ENCODE measurements at regions not wholly inside any gene's neighbourhood (a gene's known extent, or its start where the extent isn't known, plus 50 kb on each side); places are given as distances from the start of the nearest gene placed in this dataset.
"Not testable (repeated sequence)": the region's sequence is repeated elsewhere in the genome, so short reads cannot be mapped to it uniquely, and the experiment has no call there.

GRCh38 chr14:105691321-105692109 is 165.1 kb downstream of the TMEM121 start:
- not testable (repeated sequence) for H4K12ac ChIP-seq (ENCODE audit: low read depth, low read length); H3K27ac ChIP-seq (ENCODE audit: low read depth, low read length); H3K36me3 ChIP-seq (ENCODE audit: control insufficient read depth in 1 of 2, insufficient read depth in 2 of 2, low read length in 2 of 2); H3K14ac ChIP-seq (ENCODE audit: low read length); H3K4me2 ChIP-seq (ENCODE audit: low read length); H3K79me1 ChIP-seq (ENCODE audit: low read length); H3K79me2 ChIP-seq (ENCODE audit: control insufficient read depth, insufficient read depth, low read length, poor library complexity); DNase-seq; H2AFZ ChIP-seq (ENCODE audit: insufficient read depth, low read length, poor library complexity); H3K9ac ChIP-seq (ENCODE audit: low read length); H3K18ac ChIP-seq (ENCODE audit: low read length); H2BK120ac ChIP-seq (ENCODE audit: insufficient read depth, low read length, poor library complexity); H2AK5ac ChIP-seq (ENCODE audit: low read length); H3K4me1 ChIP-seq (ENCODE audit: control insufficient read depth in 1 of 2, insufficient read depth in 2 of 2, low read length in 2 of 2); H3K27me3 ChIP-seq (ENCODE audit: insufficient read depth, low read length); H3K4ac ChIP-seq (ENCODE audit: low read depth, low read length); H2BK5ac ChIP-seq (ENCODE audit: low read depth, low read length, poor library complexity); H3K23ac ChIP-seq (ENCODE audit: low read length); H2BK12ac ChIP-seq (ENCODE audit: low read length); H4K91ac ChIP-seq (ENCODE audit: low read depth, low read length); H4K8ac ChIP-seq (ENCODE audit: low read depth, low read length); H3K4me3 ChIP-seq (ENCODE audit: low read depth, low read length)
- WGBS (ENCODE audit: extremely low coverage, insufficient coverage, insufficient read length): no CpG with 5 or more reads among the region's 25 CpGs
- H3K9me3 ChIP-seq (ENCODE audit: insufficient read depth, low read depth, low read length): peaks cover 36% of the 10 kb centered on the region

- H2AK5ac ChIP-seq (ENCODE audit: low read length); H3K4me2 ChIP-seq (ENCODE audit: low read length); H3K4me1 ChIP-seq (ENCODE audit: control insufficient read depth in 1 of 2, insufficient read depth in 2 of 2, low read length in 2 of 2); H2BK12ac ChIP-seq (ENCODE audit: low read length); H4K12ac ChIP-seq (ENCODE audit: low read depth, low read length); H3K4me3 ChIP-seq (ENCODE audit: low read depth, low read length); H4K8ac ChIP-seq (ENCODE audit: low read depth, low read length); H3K36me3 ChIP-seq (ENCODE audit: control insufficient read depth in 1 of 2, insufficient read depth in 2 of 2, low read length in 2 of 2); H3K27me3 ChIP-seq (ENCODE audit: insufficient read depth, low read length); DNase-seq; H3K9ac ChIP-seq (ENCODE audit: low read length); H2AFZ ChIP-seq (ENCODE audit: insufficient read depth, low read length, poor library complexity); H4K91ac ChIP-seq (ENCODE audit: low read depth, low read length); H3K14ac ChIP-seq (ENCODE audit: low read length); H3K79me2 ChIP-seq (ENCODE audit: control insufficient read depth, insufficient read depth, low read length, poor library complexity); H3K18ac ChIP-seq (ENCODE audit: low read length); H3K27ac ChIP-seq (ENCODE audit: low read depth, low read length); H3K4ac ChIP-seq (ENCODE audit: low read depth, low read length); H3K23ac ChIP-seq (ENCODE audit: low read length); H2BK120ac ChIP-seq (ENCODE audit: insufficient read depth, low read length, poor library complexity); H3K79me1 ChIP-seq (ENCODE audit: low read length); H2BK5ac ChIP-seq (ENCODE audit: low read depth, low read length, poor library complexity): not testable (repeated sequence)
- H3K9me3 ChIP-seq (ENCODE audit: insufficient read depth, low read depth, low read length): peaks cover 32% of the 10 kb centered on the region
- WGBS (ENCODE audit: extremely low coverage, insufficient coverage, insufficient read length): no CpG with 5 or more reads among the region's 19 CpGs
These were observed 165.8 kb downstream of the TMEM121 start for GRCh38 chr14:105692110-105692685.

- H3K36me3 ChIP-seq (ENCODE audit: control insufficient read depth in 1 of 2, insufficient read depth in 2 of 2, low read length in 2 of 2): no peaks in the 10 kb centered on the region
- no peak overlapping the region for H2BK5ac ChIP-seq (ENCODE audit: low read depth, low read length, poor library complexity)
- no peak overlapping the region for H2AFZ ChIP-seq (ENCODE audit: insufficient read depth, low read length, poor library complexity)
- no peak overlapping the region for H3K4ac ChIP-seq (ENCODE audit: low read depth, low read length)
- no peaks in the 10 kb centered on the region for H3K79me1 ChIP-seq (ENCODE audit: low read length)
- H3K4me2 ChIP-seq (ENCODE audit: low read length): no peak overlapping the region
- WGBS (ENCODE audit: extremely low coverage, insufficient coverage, insufficient read length): no CpG with 5 or more reads among the region's 2 CpGs
- no peak overlapping the region for H3K14ac ChIP-seq (ENCODE audit: low read length)
- H2BK120ac ChIP-seq (ENCODE audit: insufficient read depth, low read length, poor library complexity): no peak overlapping the region
- no peak overlapping the region for H3K27ac ChIP-seq (ENCODE audit: low read depth, low read length)
- no peak overlapping the region for H4K8ac ChIP-seq (ENCODE audit: low read depth, low read length)
- H3K23ac ChIP-seq (ENCODE audit: low read length): no peak overlapping the region
- H3K4me1 ChIP-seq (ENCODE audit: control insufficient read depth in 1 of 2, insufficient read depth in 2 of 2, low read length in 2 of 2): no peaks in the 10 kb centered on the region
- DNase-seq: no peak
- no peaks in the 10 kb centered on the region for H3K27me3 ChIP-seq (ENCODE audit: insufficient read depth, low read length)
- peaks cover 26% of the 10 kb centered on the region for H3K9me3 ChIP-seq (ENCODE audit: insufficient read depth, low read depth, low read length)
- H2AK5ac ChIP-seq (ENCODE audit: low read length): no peak overlapping the region
- H2BK12ac ChIP-seq (ENCODE audit: low read length): no peak overlapping the region
- no peak overlapping the region for H3K4me3 ChIP-seq (ENCODE audit: low read depth, low read length)
- no peak overlapping the region for H3K18ac ChIP-seq (ENCODE audit: low read length)
- H4K91ac ChIP-seq (ENCODE audit: low read depth, low read length): no peak overlapping the region
- H3K9ac ChIP-seq (ENCODE audit: low read length): no peak overlapping the region
- no peak overlapping the region for H4K12ac ChIP-seq (ENCODE audit: low read depth, low read length)
- H3K79me2 ChIP-seq (ENCODE audit: control insufficient read depth, insufficient read depth, low read length, poor library complexity): no peaks in the 10 kb centered on the region
These were observed 168.6 kb downstream of the TMEM121 start for GRCh38 chr14:105694961-105695360.

DNA sequence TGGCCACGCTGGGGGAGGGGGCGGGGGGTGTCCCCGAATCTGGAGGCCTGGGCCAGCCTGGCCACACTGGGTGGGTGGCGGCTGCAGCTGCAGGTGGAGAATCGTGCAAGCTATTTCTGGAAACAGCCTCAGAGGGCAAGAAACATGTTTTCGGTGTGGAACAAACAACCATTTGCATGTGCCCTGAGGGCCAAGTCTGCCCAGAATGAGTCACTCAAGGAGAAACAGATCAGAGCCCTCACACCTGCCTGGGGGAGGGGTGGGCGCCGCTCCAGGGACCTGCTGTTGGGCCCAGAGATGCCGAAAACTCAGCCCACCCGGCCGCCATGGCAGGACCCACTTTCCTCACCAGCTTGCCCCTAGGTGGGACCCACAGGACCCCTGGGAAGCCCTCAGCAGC is 170.0 kb downstream of the TMEM121 start:
- H3K23ac ChIP-seq (ENCODE audit: low read length); H3K4ac ChIP-seq (ENCODE audit: low read depth, low read length); H3K27ac ChIP-seq (ENCODE audit: low read depth, low read length); H2AFZ ChIP-seq (ENCODE audit: insufficient read depth, low read length, poor library complexity); H3K79me1 ChIP-seq (ENCODE audit: low read length); H3K4me2 ChIP-seq (ENCODE audit: low read length); H3K4me3 ChIP-seq (ENCODE audit: low read depth, low read length); H3K18ac ChIP-seq (ENCODE audit: low read length); H2BK5ac ChIP-seq (ENCODE audit: low read depth, low read length, poor library complexity); H2BK12ac ChIP-seq (ENCODE audit: low read length); H3K27me3 ChIP-seq (ENCODE audit: insufficient read depth, low read length); H3K14ac ChIP-seq (ENCODE audit: low read length); H4K8ac ChIP-seq (ENCODE audit: low read depth, low read length); H3K9ac ChIP-seq (ENCODE audit: low read length); H4K91ac ChIP-seq (ENCODE audit: low read depth, low read length); H2BK120ac ChIP-seq (ENCODE audit: insufficient read depth, low read length, poor library complexity); DNase-seq; H3K4me1 ChIP-seq (ENCODE audit: control insufficient read depth in 1 of 2, insufficient read depth in 2 of 2, low read length in 2 of 2); H4K12ac ChIP-seq (ENCODE audit: low read depth, low read length); H3K36me3 ChIP-seq (ENCODE audit: control insufficient read depth in 1 of 2, insufficient read depth in 2 of 2, low read length in 2 of 2); H3K79me2 ChIP-seq (ENCODE audit: control insufficient read depth, insufficient read depth, low read length, poor library complexity); H2AK5ac ChIP-seq (ENCODE audit: low read length): not testable (repeated sequence)
- WGBS (ENCODE audit: extremely low coverage, insufficient coverage, insufficient read length): no CpG with 5 or more reads among the region's 11 CpGs
- peaks cover 21% of the 10 kb centered on the region for H3K9me3 ChIP-seq (ENCODE audit: insufficient read depth, low read depth, low read length)
